HG03342 (cell line): ENCODE measurements at regions not wholly inside any gene's neighbourhood (a gene's known extent, or its start where the extent isn't known, plus 50 kb on each side); places are given as distances from the start of the nearest gene placed in this dataset.

Experiments
- ATAC-seq: cut with Tn5 transposase; IDR thresholded peaks from one replicate; pipeline ENCODE4 v1.9.1; 2021; ENCODE audit warnings: mild to moderate bottlenecking, moderate library complexity; ENCODE audit not compliant: unreplicated experiment

DNA sequence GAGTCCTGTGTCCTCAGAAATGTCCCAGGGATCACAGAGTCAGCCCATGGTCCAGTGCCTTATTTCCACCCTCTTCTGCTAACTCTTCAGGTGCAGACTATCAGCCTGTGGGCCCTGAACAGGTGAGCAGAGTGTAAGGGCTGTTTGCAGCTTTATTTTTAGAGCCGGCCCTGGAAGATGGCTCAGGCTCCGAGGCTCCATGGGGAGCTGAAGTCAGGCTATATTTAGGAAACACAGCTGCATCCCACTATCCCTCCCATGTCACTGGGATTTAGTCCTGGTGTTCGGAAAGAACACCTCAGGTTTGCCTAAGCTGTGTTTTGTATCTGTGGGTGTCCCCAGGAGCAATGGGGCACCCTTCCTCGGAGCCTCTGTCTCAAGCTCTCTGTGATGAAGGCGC, 126.9 kb downstream of the RPS24 start:
- no peak for ATAC-seq

DNA sequence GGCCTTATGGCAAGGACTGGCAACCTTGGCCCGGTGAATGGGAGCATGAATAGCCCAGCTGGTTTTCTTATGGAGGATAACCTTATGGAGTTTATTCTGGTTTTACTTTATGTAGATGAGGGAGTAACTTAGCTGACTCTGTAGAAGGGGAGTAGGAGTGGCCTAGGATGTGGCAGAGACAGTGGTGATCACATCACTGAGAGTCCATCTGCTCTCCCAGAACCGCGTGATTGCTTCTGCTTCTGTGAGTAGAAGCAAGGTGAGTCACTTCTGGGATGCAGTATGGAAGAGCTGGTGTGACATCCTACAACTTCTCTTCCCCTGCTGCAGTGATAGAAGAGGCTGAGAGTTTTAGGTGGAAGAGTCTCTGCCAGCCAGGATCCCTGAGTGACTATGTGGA, 129.2 kb downstream of the RPS24 start:
- no peak for ATAC-seq

DNA sequence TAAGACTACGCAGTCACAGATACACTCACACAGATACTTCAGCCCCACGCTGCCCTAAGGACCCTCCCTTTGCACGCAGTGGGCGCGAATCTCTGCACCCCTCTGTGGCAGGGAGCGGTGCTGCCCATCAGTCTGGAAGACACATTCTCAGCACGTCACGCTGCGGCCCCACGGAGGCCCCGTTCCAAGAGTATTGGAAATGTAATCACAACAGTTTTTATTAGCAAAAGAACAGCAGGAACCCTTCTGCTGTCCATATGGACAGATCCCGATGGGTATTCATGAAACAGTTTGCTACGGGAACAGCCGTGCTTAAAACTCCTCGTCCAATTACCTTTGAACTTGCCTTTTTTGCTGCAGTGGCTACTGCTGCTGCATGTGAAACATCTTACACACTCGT, 131.0 kb downstream of the RPS24 start:
- ATAC-seq = no peak

DNA sequence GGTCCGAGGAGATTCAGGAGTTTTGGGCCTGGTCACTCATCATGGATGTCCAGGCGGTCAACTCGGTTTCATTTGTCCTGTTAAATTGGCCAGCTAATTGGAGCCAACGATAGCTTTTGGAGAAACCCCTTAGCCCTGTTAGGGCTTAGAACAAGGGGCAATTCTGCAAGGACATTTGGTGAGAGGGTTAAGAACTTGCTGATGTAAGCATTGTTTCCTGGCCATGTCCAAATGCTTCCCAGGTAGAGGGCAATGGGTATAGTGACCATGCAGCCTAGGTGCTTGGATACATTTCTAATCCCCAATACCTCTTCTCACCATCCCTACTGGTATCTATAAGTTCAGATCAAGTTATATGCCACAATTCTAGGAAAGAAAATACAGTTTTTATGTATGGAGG, 131.5 kb downstream of the RPS24 start:
- no peak for ATAC-seq

DNA sequence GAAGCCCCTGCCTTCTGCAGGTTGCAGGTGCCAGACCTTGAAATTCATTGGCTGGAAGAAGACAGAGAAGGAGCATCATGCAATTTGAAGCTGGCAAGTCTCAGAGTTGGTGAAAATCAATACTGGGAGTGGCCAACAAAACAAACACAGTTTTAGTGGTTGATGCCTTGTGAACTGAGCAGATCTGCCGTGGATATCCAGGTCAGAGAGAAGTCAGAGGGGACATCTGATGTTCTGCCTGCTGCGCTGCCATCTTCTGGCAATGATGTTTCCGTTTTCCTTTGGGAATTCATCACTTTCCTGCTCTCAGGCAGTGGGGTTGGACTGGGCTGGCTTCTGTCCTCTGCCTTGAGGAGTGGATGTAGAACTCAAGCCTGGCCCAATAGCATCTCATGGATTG, 132.0 kb downstream of the RPS24 start:
- ATAC-seq = no peak

DNA sequence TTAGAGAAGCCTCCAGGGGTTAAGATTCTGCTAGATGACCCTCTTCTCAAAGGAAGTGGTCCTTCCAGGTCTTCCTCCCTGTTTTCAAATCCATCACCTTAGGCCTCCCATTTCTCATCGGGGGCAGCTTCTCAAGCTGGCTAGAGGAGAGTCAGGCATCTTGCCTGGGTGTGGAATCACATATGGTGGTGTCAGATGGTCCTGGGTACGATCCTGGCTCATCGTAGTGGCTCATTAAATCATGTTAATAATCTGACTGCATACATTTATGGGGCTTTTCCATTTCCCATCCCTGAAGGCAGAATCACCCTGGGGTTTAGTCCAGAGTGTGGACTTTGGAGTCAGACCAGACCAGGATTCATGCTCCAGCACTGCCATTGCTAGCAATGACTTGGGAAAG, 132.6 kb downstream of the RPS24 start:
- no peak for ATAC-seq

DNA sequence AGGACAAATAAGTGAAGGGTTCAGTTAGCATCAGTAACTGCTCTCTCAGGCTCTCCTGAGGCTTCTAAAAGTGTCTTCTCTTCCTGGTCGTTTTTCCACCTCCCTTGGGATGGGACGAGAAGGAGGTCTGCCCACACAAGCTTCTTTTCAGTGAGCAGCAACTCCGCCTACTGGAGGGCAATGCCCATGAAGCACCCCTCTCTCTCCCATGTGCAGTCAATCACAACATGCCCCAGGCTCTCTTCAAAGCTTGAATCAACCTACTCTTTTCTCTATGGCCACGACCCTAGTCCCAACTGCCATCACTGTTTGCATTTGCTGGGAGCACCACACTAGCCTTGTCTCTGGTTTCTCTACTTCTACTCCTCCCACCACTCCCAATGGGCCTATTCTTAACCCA, 135.6 kb downstream of the RPS24 start:
- ATAC-seq = no peak

DNA sequence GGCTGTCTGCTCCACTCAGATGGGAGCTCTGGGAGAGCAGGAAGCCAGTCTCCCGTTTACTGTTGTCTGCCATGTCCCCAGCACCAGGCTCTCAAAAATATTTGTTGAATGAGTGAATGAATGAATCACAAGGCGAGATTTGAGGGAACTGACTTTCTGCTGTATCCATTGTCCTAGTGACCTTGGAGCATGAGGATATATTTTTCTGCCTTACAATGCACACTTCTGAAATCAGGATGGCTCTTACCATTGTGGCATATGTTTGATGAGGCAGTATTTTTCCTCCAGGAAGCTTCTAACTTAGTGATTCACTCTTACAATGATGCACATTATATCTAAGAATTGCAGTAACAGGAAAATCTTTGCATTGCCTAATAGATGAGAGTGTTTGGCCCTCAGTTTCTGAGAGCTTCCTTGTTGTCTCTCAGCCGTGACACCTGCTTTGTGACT, 136.4 kb downstream of the RPS24 start:
- ATAC-seq = no peak

DNA sequence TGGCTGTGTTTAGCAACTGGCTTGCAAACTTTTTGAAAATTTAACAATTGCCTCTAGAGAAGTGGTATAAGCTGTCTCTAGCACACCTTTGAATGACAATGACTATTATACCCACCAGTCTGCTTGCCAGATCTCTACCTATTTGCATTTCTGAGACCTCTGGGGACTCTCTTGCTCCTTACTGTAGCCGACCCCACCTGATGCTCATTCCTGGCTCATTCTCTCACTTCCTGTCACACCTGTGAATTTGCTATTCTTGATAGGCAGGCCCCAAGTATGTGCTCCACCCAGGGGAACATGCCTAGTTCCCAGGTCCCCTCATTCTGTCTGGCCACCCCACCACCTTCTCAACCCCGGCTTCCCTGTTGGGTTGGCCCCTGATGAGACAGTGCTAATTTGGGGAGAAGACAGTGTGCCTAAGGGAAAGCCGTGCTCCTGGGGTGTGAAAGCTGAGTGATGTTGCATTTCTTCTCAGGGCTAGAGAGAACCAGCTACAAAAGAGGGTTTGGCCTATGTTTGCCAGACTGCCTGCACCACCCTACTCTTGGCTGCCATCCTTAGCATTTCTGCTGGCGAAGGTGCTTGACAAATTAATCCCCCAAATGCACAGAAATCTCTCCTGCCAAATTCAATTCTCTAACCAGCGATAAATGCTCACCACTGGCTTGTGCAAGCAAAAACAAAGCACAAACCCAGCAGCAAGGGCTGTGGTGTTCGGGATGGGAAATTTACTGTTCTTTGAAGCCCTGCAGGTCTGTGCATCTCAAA, 138.2 kb downstream of the RPS24 start:
- no peak for ATAC-seq

DNA sequence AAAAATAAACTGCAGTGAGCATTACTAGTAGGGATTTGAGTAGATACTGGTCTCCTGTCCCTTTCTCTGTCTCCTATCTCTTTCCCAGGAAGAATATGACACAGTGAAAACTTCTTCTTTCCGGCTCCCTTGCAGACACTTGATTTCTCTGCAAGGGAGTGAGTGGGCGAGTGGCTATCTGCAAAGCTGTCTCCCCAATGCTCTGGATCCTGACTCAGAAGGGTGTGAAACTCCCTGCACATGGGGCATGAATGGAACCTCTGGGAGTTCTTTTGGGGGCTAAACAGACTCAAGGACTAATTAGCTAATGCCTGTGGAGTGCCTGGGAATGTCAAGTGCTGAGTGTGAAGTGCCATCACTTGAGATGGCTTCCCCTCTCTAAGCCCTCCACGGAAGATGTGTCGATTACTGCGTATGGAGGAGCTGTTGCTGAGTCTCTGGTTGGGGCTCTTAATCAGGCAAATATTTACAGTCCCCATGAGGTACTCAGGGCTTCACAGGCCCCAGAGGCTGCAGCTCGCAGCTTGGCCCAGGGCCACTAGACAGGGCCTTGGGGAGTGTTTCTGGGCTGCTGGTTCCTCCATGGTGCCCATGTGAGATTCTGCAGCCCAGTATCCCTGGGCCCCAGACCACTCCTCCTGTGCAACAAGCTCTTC, 139.8 kb downstream of the RPS24 start:
- no peak for ATAC-seq

DNA sequence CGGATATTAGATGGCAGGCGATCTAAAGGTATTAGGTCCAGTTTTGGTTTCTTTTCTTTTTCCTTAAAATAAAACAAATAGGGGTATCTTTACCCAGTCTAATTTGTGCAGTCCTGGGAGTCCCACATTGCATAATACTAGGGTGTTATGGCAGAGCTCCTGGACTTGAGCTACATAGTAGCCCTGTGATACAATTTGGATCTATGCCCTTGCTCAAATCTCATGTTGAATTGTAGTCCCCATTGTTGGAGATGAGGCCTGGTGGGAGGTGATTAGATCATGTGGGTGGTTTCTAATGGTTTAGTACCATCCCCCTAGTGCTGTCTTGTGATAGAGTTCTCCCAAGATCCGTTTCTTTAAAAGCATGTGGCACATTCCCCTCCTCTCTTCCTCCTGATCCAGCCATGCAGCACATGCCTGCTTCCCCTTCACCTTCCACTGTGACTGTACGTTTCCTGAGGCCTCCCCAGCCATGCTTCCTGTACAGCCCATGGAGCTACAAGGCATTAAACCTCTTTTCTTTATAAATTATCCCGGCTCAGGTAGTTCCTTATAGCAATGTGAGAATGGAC, 141.9 kb downstream of the RPS24 start:
- no peak for ATAC-seq

DNA sequence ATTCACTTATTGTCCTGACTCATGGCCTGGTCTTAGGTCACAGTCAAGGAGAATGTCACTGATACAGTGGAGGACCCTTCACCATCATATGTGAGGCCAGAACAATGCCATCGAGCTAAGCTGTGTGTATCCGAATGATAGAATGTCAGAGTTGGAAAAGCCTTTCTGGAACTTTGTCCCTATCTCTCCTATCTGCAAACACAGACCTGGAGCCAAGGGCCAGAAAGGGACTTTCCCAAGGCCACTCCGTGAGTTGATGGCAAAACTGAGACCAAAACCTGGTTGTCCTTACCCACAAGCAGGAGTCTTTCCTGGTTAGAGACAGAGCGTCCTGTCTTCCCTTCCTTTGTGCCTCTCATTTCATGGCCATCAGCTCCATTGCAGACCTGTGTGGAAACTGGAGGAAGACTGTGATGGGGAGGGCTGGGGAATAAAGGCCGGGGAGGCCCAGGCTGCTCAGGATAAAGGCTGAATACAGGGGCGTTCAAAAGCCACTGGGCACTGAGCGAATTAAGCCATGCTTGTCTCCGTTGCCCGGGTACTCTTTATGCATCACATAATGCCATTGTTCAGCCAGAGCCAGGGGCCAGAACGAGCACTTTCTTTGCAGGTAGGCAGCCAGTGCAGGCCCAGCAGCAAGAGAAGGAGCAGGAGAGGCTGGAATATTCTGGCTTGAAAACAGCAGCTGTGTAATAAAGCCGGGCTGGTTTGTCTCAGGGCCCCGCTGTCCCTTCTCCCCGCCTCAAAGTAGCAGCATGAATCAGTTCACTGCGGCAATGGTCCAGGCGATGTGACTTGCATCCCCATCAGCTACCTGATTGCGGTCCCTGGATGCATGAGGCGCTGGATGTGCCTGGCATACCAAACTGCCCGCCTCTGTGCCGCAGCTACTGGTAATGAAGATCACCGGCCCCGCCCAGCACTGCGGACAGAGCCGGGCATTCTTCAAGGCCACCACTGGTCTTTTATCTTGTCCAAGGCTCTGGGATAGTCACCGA, 143.0 kb downstream of the RPS24 start:
- no peak for ATAC-seq

DNA sequence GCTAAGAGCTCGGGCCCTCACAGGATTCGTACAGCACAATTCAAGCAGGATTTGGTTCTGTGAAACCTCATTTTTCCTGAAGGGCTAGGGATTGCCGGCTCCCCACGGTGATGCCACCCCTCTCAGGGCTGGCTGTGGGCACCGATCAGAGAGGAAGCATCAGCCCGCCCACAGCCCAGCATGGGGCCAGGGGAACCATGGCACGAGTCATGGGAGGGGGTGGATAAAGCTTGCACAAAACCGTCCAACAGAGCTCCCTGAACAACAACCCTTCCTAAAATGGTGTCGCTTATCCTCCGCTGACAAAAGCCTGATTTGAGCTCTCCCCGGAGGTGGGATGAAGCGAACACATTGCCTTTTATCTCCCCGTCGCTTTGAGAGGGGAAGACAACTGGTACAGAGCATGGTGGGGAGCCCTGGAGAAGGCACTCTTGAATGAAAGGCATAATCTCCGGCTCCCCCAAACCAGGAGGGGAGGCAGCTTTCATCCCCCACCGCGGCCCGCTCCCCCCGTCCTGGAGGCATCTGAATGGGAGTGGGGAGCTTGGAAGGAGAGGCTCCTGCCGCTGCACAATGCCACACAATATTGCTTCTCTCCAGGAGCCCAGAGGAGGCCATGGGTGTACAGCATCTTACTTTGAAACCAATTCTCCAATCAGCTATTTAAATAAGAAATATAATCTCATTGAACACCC, 144.0 kb downstream of the RPS24 start:
- no peak for ATAC-seq

DNA sequence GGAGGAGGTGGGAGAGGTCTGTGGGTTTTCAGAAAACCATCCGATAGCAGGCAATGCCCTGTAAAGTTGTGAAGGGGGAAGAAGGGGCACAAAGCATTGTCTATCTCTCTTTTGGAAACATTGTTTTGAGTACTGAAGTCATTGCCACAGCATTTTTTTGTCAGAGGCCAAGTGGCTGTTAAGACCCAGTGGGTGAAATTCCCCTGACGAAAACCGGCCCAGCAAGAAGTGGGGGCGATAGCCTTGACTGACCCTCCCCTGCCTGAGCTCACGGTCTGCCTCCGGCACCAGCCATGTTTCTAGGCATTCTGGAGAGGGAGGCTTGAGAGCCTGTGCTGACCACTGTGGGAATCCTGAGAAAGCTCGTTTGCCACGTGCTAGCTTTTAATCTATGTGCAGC, 144.7 kb downstream of the RPS24 start:
- no peak for ATAC-seq

DNA sequence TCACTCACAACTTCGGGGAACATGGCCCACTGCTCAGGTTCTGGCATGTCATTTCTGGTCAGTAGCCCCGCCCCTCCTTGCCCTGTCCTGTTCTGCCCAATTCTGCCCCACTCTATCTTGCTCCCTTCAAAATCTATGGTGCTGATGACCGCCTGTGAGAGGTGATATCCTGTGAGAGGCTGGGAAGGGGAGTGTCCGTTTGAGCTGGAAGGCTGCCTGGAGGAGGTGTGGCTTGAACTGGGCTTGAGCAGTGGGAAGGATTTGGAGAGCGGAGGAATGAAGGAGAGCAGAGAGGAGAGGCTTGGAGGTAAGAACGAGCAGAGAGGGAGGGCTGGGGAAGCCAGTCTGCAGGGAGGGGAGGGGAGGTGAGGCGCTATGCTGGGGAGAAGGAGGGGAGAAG, 145.3 kb downstream of the RPS24 start:
- no peak for ATAC-seq

DNA sequence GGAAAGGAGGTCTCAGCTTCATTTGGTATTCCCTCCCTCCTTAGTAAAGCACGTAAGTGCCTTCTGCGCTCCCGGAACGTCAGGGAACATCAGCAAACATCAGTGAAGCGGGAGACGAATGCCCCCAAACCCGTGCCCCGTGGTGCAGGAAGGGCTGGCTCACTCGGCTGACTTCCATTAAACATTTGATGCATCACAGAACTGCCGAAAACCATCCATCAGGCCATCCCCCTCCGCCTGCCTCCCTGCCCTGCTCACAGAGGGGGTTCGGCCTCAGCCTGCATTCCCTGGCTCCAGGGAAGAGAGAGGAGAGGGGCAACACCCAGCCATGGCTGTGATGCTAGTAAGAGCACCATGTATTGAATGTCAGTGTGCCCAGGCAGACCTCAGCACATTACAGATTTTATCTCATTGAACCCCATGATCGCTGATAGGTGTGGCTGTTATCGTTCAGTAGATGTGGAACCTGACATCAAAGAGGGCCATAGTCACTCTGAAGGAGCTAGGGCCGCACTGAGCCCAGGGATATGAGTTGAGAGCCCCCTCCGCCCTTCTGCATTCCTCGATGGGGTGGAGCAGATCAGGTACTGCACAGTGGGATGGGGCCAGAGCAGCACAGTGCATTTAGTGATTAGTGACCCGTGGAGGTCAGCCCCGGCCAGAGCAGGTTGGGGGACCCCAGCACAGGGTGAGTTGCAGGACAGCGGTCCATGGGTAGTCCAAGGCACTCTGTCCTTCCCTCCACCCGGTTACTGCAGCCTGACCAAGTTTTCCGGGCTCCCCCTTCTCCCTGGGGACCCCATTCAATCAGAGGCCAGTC, 146.4 kb downstream of the RPS24 start:
- no peak for ATAC-seq

DNA sequence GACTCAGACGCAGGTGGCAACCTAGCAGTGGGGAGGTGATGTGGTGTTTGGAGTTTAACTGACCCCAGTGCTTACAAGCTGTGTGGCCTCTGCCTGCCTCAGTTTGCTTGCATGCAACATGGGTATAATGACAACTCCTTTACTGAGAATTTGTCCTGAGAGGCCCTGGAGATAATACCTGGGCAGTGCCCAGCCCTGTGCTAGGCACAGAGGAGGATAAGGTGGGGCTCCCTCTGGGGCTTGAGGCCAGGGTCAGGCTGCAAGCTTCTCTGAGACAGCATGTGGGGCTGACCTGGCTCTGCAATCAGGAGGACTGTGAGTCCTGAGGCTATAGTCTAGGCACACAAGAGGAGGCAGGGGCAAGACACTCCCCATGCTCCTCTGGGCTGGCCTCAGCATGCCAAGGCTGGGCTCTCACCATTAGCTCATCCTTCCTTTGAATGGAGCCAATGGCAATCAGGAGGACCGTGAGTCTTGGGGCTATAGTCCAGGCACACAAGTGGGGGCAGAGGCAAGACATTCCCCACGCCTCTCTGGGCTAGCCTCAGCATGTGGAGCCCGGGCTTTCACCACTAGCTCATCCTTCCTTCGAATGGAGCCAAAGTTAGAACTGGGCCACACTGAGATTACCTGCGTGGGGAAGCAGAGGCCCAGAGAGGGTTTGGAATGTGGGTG, 147.9 kb downstream of the RPS24 start:
- ATAC-seq = no peak

DNA sequence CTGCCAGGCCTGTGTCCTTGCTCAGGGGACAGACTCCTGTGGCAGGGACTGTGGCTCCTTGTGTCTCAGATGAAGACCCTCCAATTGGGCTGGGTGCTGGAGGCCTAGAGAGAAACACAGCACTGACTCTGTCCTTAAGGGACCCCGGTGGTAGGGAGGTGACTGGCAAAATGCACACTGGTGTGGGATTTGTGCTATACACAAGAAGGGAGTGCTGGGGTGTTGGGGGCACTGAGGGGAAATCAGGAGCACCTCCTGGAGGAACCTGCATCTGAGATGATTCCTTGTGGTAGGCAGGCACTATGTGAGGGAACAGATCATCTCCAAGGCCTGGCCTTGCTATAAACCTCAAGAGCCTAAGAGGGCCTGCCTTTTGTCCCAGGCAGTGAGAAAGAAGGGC, 149.2 kb downstream of the RPS24 start:
- ATAC-seq = no peak
